Sigmoid colon (tissue), 4 donors: ENCODE measurements at regions not wholly inside any gene's neighbourhood (a gene's known extent, or its start where the extent isn't known, plus 50 kb on each side); places are given as distances from the start of the nearest gene placed in this dataset.

Experiments used
- EP300 ChIP-seq, 4 donors: sonication (generic); formaldehyde crosslinking; IDR thresholded peaks; one replicate each; pipeline ENCODE4 v1.6.1; 2017; ENCODE audit warnings: antibody characterized with exemption in 4 of 4
- POLR2A ChIP-seq, 2 donors: fragments of 450-650 bp; IDR thresholded peaks; one replicate each; pipeline ENCODE4 v1.6.1; 2016; ENCODE audit warnings: antibody characterized with exemption in 2 of 2, mild to moderate bottlenecking in 2 of 2, moderate library complexity in 2 of 2
- TF ChIP-seq, protein P1 (sequence below), 4 experiments: fragments of 450-650 bp in 3 of 4; fragments of 200-600 bp in 1 of 4; IDR thresholded peaks; one replicate each; pipeline ENCODE4 v1.5.1; 2016 to 2019; ENCODE audit warnings: antibody characterized with exemption in 4 of 4, mild to moderate bottlenecking in 3 of 4, moderate library complexity in 2 of 4

DNA sequence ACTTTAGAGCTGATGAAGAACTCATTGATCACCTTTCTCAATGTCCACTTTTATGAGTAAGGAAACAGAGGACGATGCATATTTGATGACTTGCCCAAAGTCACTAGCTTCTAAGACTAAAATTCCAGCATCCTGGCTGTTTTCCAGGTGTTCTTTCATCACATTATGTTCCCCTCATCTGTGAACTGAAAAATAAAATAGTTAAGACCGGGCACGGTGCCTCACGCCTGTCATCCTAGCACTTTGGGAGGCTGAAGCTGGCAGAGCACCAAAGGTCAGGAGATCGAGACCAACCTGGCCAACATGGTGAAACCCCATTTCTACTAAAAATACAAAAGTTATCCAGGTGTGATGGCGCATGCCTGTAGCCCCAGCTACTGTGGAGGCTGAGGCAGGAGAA lies 297.5 kb downstream of the DUSP10 start:
- TF ChIP-seq, protein P1, sequence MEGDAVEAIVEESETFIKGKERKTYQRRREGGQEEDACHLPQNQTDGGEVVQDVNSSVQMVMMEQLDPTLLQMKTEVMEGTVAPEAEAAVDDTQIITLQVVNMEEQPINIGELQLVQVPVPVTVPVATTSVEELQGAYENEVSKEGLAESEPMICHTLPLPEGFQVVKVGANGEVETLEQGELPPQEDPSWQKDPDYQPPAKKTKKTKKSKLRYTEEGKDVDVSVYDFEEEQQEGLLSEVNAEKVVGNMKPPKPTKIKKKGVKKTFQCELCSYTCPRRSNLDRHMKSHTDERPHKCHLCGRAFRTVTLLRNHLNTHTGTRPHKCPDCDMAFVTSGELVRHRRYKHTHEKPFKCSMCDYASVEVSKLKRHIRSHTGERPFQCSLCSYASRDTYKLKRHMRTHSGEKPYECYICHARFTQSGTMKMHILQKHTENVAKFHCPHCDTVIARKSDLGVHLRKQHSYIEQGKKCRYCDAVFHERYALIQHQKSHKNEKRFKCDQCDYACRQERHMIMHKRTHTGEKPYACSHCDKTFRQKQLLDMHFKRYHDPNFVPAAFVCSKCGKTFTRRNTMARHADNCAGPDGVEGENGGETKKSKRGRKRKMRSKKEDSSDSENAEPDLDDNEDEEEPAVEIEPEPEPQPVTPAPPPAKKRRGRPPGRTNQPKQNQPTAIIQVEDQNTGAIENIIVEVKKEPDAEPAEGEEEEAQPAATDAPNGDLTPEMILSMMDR (IDR thresholded peaks at IDR 0.05): no peak
- TF ChIP-seq EP300 (IDR thresholded peaks at IDR 0.05): no peak
- no peak for TF ChIP-seq POLR2A (IDR thresholded peaks at IDR 0.05)
